NCI-H128 (cell line): ENCODE measurements at regions not wholly inside any gene's neighbourhood (a gene's known extent, or its start where the extent isn't known, plus 50 kb on each side); places are given as distances from the start of the nearest gene placed in this dataset.

Experiments
- DNase-seq: peaks from one replicate; lab custom pipeline; 2025; ENCODE audit not compliant: unreplicated experiment; lab: John Stamatoyannopoulos, UW

DNA sequence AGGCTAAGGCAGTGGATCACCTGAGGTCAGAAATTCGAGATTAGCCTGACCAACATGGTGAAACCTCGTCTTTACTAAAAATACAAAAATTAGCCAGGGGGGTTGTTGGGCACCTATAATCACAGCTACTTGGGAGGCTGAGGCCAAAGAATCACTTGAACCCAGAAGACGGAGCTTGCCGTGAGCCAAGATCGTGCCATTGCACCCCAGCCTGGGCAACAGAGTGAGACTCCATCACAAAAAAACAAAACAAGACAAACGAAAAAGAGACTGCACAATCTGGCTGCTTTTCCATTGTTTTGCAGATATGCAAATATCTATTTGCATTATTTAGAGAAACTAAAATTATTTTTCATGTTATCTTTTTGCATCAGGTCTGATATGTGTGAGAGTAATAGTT is 83.6 kb downstream of the ZNF486 start:
- no peak for DNase-seq

DNA sequence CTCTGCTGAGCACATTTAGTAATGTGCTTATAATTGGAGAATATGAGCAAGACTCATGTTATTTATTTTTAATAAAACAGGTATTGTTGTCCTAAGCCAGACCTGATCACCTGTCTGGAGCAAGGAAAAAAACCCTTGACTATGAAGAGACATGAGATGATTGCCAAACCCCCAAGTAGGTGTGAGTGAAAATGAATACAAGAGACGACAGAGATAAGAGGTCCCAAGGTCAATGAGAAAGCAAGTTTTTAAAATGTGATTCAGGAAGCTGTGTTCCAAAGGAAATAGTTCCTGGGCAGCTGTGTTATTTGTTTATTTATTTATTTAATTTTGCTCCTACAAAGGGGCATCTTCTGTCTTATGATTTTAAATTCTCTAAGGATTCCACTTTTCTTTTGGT is 83.1 kb downstream of the ZNF486 start:
- DNase-seq, result no peak
